ENCODE measurements at regions not wholly inside any gene's neighbourhood (a gene's known extent, or its start where the extent isn't known, plus 50 kb on each side); places are given as distances from the start of the nearest gene placed in this dataset.
A peak's percentile ranks its signal among the peaks of the same experiment; 100 is the strongest.

- H3K9me3 ChIP-seq = no peaks in the 10 kb centered on the region
- peaks cover 5% of the 10 kb centered on the region for H3K4me1 ChIP-seq
- DNase-seq (ENCODE audit: low spot score in 2 of 2) = no peak
- no peaks in the 10 kb centered on the region for H3K36me3 ChIP-seq
- no peak for TF ChIP-seq CTCF (IDR thresholded peaks at IDR 0.05)
- TF ChIP-seq POLR2A (IDR thresholded peaks at IDR 0.05) = no peak
- no peak for TF ChIP-seq POLR2AphosphoS5 (IDR thresholded peaks at IDR 0.05)
- no peak for TF ChIP-seq EP300 (IDR thresholded peaks at IDR 0.05)
- H3K4me3 ChIP-seq = no peak overlapping the region
- WGBS = 85% methylated on average over 3 of the region's 3 CpGs
- H3K27me3 ChIP-seq = no peaks in the 10 kb centered on the region
- H3K27ac ChIP-seq = no peak overlapping the region
Measured at GRCh38 chr10:3976171-3976570, 191.2 kb upstream of the KLF6 start.

DNA sequence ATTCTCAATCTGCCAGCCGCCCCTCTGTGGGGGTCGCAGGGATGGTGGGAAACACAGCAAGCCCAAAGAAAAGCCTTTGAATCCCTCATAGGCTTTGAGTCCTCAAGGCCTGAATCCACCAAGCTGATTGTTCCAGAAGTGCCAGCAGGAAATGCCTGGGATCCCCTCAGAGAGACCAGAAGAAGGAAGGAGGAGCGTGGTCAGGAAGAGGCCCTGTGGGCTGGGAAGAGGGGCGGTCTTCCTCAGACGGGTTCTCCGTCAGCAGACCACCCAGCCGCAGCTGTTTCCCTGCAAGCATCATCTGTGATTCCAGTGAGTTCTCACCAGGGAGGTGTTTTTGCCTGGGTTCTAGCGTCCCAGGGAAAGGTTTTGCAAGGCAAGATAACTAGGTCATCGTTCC lies 190.0 kb upstream of the KLF6 start:
- TF ChIP-seq POLR2AphosphoS5 (IDR thresholded peaks at IDR 0.05) (no peak), CTCF (IDR thresholded peaks at IDR 0.05) (no peak), POLR2A (IDR thresholded peaks at IDR 0.05) (no peak), EP300 (IDR thresholded peaks at IDR 0.05) (no peak)
- no peaks in the 10 kb centered on the region for H3K9me3 ChIP-seq
- H3K27me3 ChIP-seq = no peaks in the 10 kb centered on the region
- H3K36me3 ChIP-seq = no peaks in the 10 kb centered on the region
- WGBS = 84% methylated on average over 9 of the region's 9 CpGs
- peaks cover 13% of the 10 kb centered on the region for H3K4me1 ChIP-seq
- no peak for DNase-seq (ENCODE audit: low spot score in 2 of 2)
- H3K4me3 ChIP-seq = no peak overlapping the region
- no peak overlapping the region for H3K27ac ChIP-seq

DNA sequence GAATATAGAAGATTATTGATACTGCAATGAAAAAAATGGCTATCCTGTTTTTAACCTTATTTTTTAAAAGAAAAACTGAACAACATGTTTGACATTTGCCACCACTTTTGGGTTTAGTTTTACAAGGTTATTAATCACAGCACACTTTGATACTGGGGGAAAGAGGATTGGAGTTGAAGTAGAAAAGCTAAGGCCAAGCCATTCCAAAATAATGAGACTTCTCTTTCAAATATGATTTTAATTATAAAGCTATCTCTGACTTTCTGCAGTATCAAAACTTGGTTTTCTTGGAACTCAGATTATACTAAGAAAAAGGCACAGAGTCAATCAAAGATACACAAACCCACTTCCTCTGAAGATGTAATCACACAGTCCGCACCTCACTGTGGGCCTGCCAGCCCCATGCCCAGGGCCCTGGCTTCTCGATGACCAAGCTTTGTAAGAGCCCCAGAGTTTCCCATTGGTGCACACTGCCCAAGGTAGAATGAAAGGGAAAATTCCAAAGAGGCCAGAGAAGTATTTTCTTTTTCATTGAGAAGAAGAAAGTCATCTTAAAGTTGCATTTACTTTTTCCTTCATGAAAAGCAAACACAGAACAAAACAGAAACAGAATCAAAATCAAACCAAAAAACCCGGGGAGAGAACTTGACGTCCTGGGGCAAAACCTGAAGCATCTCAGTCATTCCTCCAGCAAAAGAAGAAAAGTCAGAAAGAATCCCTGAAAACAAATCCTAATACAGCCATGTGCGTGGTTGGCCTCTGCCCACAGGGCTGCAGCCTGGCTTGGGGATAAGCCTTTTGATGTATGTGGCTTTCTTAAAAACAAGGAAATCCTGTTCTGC lies 187.7 kb upstream of the KLF6 start:
- WGBS = 42% methylated on average over 5 of the region's 5 CpGs
- Histone ChIP-seq H3K36me3 (no peaks in the 10 kb centered on the region), H3K4me3 (no peak overlapping the region), H3K4me1 (peaks cover 17% of the 10 kb centered on the region), H3K27ac (peak overlapping the region; percentile 9), H3K27me3 (no peaks in the 10 kb centered on the region), H3K9me3 (no peaks in the 10 kb centered on the region)
- no peak for DNase-seq (ENCODE audit: low spot score in 2 of 2)
- TF ChIP-seq EP300 (IDR thresholded peaks at IDR 0.05) (no peak), CTCF (IDR thresholded peaks at IDR 0.05) (no peak), POLR2A (IDR thresholded peaks at IDR 0.05) (no peak), POLR2AphosphoS5 (IDR thresholded peaks at IDR 0.05) (no peak)

- no peak for TF ChIP-seq POLR2A (IDR thresholded peaks at IDR 0.05)
- TF ChIP-seq EP300 (IDR thresholded peaks at IDR 0.05) = no peak
- no peak for TF ChIP-seq CTCF (IDR thresholded peaks at IDR 0.05)
- TF ChIP-seq POLR2AphosphoS5 (IDR thresholded peaks at IDR 0.05) = no peak
- no peak overlapping the region for H3K4me3 ChIP-seq
- H3K4me1 ChIP-seq = peaks cover 17% of the 10 kb centered on the region
- H3K9me3 ChIP-seq = no peaks in the 10 kb centered on the region
- no peaks in the 10 kb centered on the region for H3K27me3 ChIP-seq
- 79% methylated on average over 6 of the region's 6 CpGs for WGBS
- DNase-seq (ENCODE audit: low spot score in 2 of 2) = no peak
- H3K36me3 ChIP-seq = no peaks in the 10 kb centered on the region
- no peak overlapping the region for H3K27ac ChIP-seq
Measured at GRCh38 chr10:3971713-3972112, 186.7 kb upstream of the KLF6 start.

- Histone ChIP-seq H3K4me1 (peaks cover 17% of the 10 kb centered on the region), H3K27ac (no peak overlapping the region), H3K27me3 (no peaks in the 10 kb centered on the region), H3K9me3 (no peaks in the 10 kb centered on the region), H3K4me3 (no peak overlapping the region), H3K36me3 (no peaks in the 10 kb centered on the region)
- TF ChIP-seq CTCF (IDR thresholded peaks at IDR 0.05) = no peak
- no peak for TF ChIP-seq EP300 (IDR thresholded peaks at IDR 0.05)
- TF ChIP-seq POLR2A (IDR thresholded peaks at IDR 0.05) = no peak
- TF ChIP-seq POLR2AphosphoS5 (IDR thresholded peaks at IDR 0.05) = no peak
- 51% methylated on average over 8 of the region's 8 CpGs for WGBS
- no peak for DNase-seq (ENCODE audit: low spot score in 2 of 2)
Measured at GRCh38 chr10:3969876-3970666, 185.1 kb upstream of the KLF6 start.
